DMS153 (cell line): ENCODE measurements at regions not wholly inside any gene's neighbourhood (a gene's known extent, or its start where the extent isn't known, plus 50 kb on each side); places are given as distances from the start of the nearest gene placed in this dataset.

Source experiments
- DNase-seq: peaks from one replicate; lab custom pipeline; 2025; lab: John Stamatoyannopoulos, UW

- DNase-seq: no peak
Observed at GRCh38 chr18:24790347-24790746, 329.9 kb downstream of the HRH4 start.

GRCh38 chr18:24791751-24792545 is 331.5 kb downstream of the HRH4 start:
- DNase-seq: no peak

GRCh38 chr18:24793742-24794141 is 333.3 kb downstream of the HRH4 start:
- DNase-seq: no peak

- DNase-seq: no peak
Observed at GRCh38 chr18:24795129-24795528, 334.7 kb downstream of the HRH4 start.

- DNase-seq: no peak
Observed at GRCh38 chr18:24797981-24798380, 337.5 kb downstream of the HRH4 start.

- no peak for DNase-seq
Observed at GRCh38 chr18:24799176-24799575, 338.7 kb downstream of the HRH4 start.

GRCh38 chr18:24799720-24800119 is 339.3 kb downstream of the HRH4 start:
- DNase-seq: no peak

- no peak for DNase-seq
Observed at GRCh38 chr18:24801001-24801400, 340.6 kb downstream of the HRH4 start.

GRCh38 chr18:24802456-24802855 is 342.0 kb downstream of the HRH4 start:
- no peak for DNase-seq

GRCh38 chr18:24805156-24805555 is 344.7 kb downstream of the HRH4 start:
- DNase-seq: no peak

GRCh38 chr18:24809173-24809950 is 348.9 kb downstream of the HRH4 start:
- no peak for DNase-seq

GRCh38 chr18:24810561-24811305 is 350.3 kb downstream of the HRH4 start:
- no peak for DNase-seq

- DNase-seq: no peak
Observed at GRCh38 chr18:24811950-24812681, 351.7 kb downstream of the HRH4 start.

GRCh38 chr18:24814521-24814920 is 354.1 kb downstream of the HRH4 start:
- no peak for DNase-seq

- no peak for DNase-seq
Observed at GRCh38 chr18:24817150-24817549, 356.7 kb downstream of the HRH4 start.

- DNase-seq: no peak
Observed at GRCh38 chr18:24817587-24818371, 357.3 kb downstream of the HRH4 start.

- DNase-seq: no peak
Observed at GRCh38 chr18:24818441-24818840, 358.0 kb downstream of the HRH4 start.

- no peak for DNase-seq
Observed at GRCh38 chr18:24819141-24819890, 358.9 kb downstream of the HRH4 start.

- DNase-seq: no peak
Observed at GRCh38 chr18:24825397-24825796, 365.0 kb downstream of the HRH4 start.

GRCh38 chr18:24826605-24827004 is 366.2 kb downstream of the HRH4 start:
- DNase-seq: no peak
